Stomach (tissue), 4 donors: ENCODE measurements at regions not wholly inside any gene's neighbourhood (a gene's known extent, or its start where the extent isn't known, plus 50 kb on each side); places are given as distances from the start of the nearest gene placed in this dataset.

Experiments used
- EP300 ChIP-seq: sonication (generic); formaldehyde crosslinking; IDR thresholded peaks from one replicate; pipeline ENCODE4 v1.6.1; 2017; ENCODE audit warnings: antibody characterized with exemption
- POLR2A ChIP-seq, 4 donors: fragments of 450-650 bp; IDR thresholded peaks; one replicate each; pipeline ENCODE4 v1.6.1; 2016; ENCODE audit warnings: antibody characterized with exemption in 4 of 4, control low read depth in 2 of 4, mild to moderate bottlenecking in 1 of 4, moderate library complexity in 1 of 4
- POLR2AphosphoS5 ChIP-seq, 3 donors: sonication (generic); formaldehyde crosslinking; IDR thresholded peaks; one replicate each; pipeline ENCODE4 v1.6.1; 2016; ENCODE audit warnings: antibody characterized with exemption in 3 of 3
- TF ChIP-seq, protein P1 (sequence below), 7 experiments: fragments of 450-650 bp in 4 of 7; fragments of 200-600 bp in 3 of 7; sonication (generic) in 3 of 7; IDR thresholded peaks; one replicate each; pipeline ENCODE4 v1.5.1; 2016 to 2019; ENCODE audit warnings: antibody characterized with exemption in 7 of 7, control low read depth in 2 of 7, mild to moderate bottlenecking in 1 of 7

DNA sequence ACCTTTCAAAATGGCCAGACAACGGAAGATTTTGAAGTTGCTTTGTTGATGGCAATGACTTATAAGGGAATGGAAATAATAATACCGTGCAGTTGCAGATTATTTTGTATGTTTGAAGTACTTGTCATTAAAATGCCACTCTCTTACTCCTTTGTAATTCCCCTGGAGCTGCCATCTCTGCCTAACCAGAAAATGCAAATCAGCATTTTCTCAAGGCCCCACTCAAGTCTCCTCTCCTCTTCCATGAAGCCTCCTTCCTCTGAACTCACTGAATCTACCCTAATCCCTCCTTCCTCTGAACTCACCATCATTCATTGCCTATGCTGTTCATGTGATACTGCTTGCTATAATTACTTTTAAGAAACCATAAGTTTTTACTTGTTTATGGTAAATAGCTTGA, 60.2 kb upstream of the RBPJ start:
- TF ChIP-seq, protein P1, sequence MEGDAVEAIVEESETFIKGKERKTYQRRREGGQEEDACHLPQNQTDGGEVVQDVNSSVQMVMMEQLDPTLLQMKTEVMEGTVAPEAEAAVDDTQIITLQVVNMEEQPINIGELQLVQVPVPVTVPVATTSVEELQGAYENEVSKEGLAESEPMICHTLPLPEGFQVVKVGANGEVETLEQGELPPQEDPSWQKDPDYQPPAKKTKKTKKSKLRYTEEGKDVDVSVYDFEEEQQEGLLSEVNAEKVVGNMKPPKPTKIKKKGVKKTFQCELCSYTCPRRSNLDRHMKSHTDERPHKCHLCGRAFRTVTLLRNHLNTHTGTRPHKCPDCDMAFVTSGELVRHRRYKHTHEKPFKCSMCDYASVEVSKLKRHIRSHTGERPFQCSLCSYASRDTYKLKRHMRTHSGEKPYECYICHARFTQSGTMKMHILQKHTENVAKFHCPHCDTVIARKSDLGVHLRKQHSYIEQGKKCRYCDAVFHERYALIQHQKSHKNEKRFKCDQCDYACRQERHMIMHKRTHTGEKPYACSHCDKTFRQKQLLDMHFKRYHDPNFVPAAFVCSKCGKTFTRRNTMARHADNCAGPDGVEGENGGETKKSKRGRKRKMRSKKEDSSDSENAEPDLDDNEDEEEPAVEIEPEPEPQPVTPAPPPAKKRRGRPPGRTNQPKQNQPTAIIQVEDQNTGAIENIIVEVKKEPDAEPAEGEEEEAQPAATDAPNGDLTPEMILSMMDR (IDR thresholded peaks at IDR 0.05), result no peak
- TF ChIP-seq POLR2AphosphoS5 (IDR thresholded peaks at IDR 0.05) (no peak), POLR2A (IDR thresholded peaks at IDR 0.05) (no peak), EP300 (no peak)
